OCI-LY1 (cell line): ENCODE measurements at regions not wholly inside any gene's neighbourhood (a gene's known extent, or its start where the extent isn't known, plus 50 kb on each side); places are given as distances from the start of the nearest gene placed in this dataset.

Experiments used
- H2AFZ ChIP-seq: fragments of 200-600 bp; sonication (generic), shearing (Covaris generic); 2 replicates; pipeline ENCODE4 v1.6.0; 2014; ENCODE audit warnings: antibody characterized with exemption, mild to moderate bottlenecking, low read length
- H3F3A ChIP-seq: fragments of 200-600 bp; sonication (generic), shearing (Covaris generic); 2 replicates; pipeline ENCODE4 v1.6.0; 2014; ENCODE audit warnings: mild to moderate bottlenecking, antibody characterized with exemption, low read length, moderate library complexity; ENCODE audit not compliant: insufficient read depth
- H3K27ac ChIP-seq: fragments of 200-600 bp; sonication (generic); 2 replicates; pipeline ENCODE4 v1.5.1; 2014; ENCODE audit warnings: low read length, mixed run types, mild to moderate bottlenecking, low read depth; ENCODE audit not compliant: poor library complexity, severe bottlenecking
- H3K27me3 ChIP-seq: fragments of 200-600 bp; sonication (generic); 2 replicates; pipeline ENCODE4 v1.6.0; 2014; ENCODE audit warnings: antibody characterized with exemption, mild to moderate bottlenecking, low read length, moderate library complexity; ENCODE audit not compliant: insufficient read depth
- H3K36me3 ChIP-seq: fragments of 200-600 bp; sonication (generic); 2 replicates; pipeline ENCODE4 v1.6.1; 2014; ENCODE audit warnings: mild to moderate bottlenecking, antibody characterized with exemption, low read length, moderate library complexity, mixed read lengths; ENCODE audit not compliant: insufficient read depth
- H3K4me1 ChIP-seq: fragments of 200-600 bp; sonication (generic); 2 replicates; pipeline ENCODE4 v1.5.1; 2014; ENCODE audit warnings: mild to moderate bottlenecking, low read length, moderate library complexity; ENCODE audit not compliant: insufficient read depth, severe bottlenecking
- H3K4me2 ChIP-seq: fragments of 200-600 bp; sonication (generic), shearing (Covaris generic); 2 replicates; pipeline ENCODE4 v1.6.1; 2014; ENCODE audit warnings: low read length
- H3K4me3 ChIP-seq: fragments of 200-600 bp; sonication (generic); 2 replicates; pipeline ENCODE4 v1.5.1; 2014; ENCODE audit warnings: low read length, low read depth, mild to moderate bottlenecking, mixed read lengths; ENCODE audit not compliant: poor library complexity, severe bottlenecking
- H3K79me2 ChIP-seq: fragments of 200-600 bp; shearing (Covaris generic); 2 replicates; pipeline ENCODE4 v1.6.1; 2016; ENCODE audit warnings: mixed run types, low read length, mixed read lengths; ENCODE audit not compliant: insufficient read depth
- H3K9ac ChIP-seq: fragments of 200-600 bp; sonication (generic), shearing (Covaris generic); 2 replicates; pipeline ENCODE4 v1.6.1; 2014; ENCODE audit warnings: mild to moderate bottlenecking, low read length, mixed read lengths
- H3K9me2 ChIP-seq: fragments of 200-600 bp; sonication (generic), shearing (Covaris generic); 2 replicates; pipeline ENCODE4 v1.6.1; 2014; ENCODE audit warnings: low read depth, mild to moderate bottlenecking, low read length, mixed read lengths
- H3K9me3 ChIP-seq: fragments of 200-600 bp; shearing (Covaris generic); 2 replicates; pipeline ENCODE4 v1.6.1; 2014; ENCODE audit warnings: low read length, mixed read lengths
- H4K20me1 ChIP-seq: fragments of 200-600 bp; sonication (generic), shearing (Covaris generic); 2 replicates; pipeline ENCODE4 v1.6.0; 2016; ENCODE audit warnings: mild to moderate bottlenecking, low read length; ENCODE audit not compliant: insufficient read depth
- CTCF ChIP-seq: fragments of 200-600 bp; sonication (generic), shearing (Covaris generic); IDR thresholded peaks from 2 replicates; pipeline ENCODE4 v1.5.1; 2017; ENCODE audit warnings: mild to moderate bottlenecking, antibody characterized with exemption, low read length, moderate library complexity, mixed read lengths
- EZH2 ChIP-seq: fragments of 200-600 bp; sonication (generic), shearing (Covaris generic); IDR thresholded peaks from 2 replicates; pipeline ENCODE4 v1.8.0; 2017; ENCODE audit warnings: borderline replicate concordance, mixed run types, mild to moderate bottlenecking, antibody characterized with exemption, low read length, moderate library complexity, mixed read lengths

- Histone ChIP-seq H3K79me2 (no peaks in the 10 kb centered on the region), H3K4me3 (no peak overlapping the region), H2AFZ (no peak overlapping the region), H3K4me2 (no peak overlapping the region), H3K36me3 (no peaks in the 10 kb centered on the region), H3K27ac (no peak overlapping the region), H3F3A (no peaks in the 10 kb centered on the region), H4K20me1 (no peaks in the 10 kb centered on the region), H3K27me3 (no peaks in the 10 kb centered on the region), H3K9ac (no peak overlapping the region), H3K9me2 (no peaks in the 10 kb centered on the region), H3K9me3 (no peaks in the 10 kb centered on the region), H3K4me1 (no peaks in the 10 kb centered on the region)
- no peak for TF ChIP-seq CTCF
- TF ChIP-seq EZH2: no peak
These were observed 123.2 kb upstream of the BANK1 start for GRCh38 chr4:101667348-101667747.

DNA sequence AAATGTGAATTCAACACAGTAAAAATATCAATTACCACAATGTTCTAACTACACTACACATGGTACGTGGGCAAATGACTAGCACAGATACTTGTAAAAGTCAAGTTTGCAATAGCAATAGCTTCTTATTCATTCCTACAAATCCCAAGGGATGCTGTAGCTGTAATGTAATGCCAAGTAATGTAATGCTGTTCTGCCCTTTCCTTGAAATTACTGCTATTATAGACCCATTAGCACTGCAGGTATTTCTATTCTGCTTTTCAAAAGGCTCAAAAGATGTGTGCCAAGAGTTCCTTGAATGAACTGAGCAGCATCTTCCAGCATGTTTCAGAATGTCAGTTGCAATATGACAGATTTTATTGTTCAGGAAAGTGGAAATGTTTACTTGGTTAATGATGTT, 129.9 kb upstream of the BANK1 start:
- Histone ChIP-seq H3K79me2 (no peaks in the 10 kb centered on the region), H3K4me3 (no peak overlapping the region), H3K27me3 (no peaks in the 10 kb centered on the region), H3K9me3 (no peaks in the 10 kb centered on the region), H3K9me2 (no peaks in the 10 kb centered on the region), H3K4me1 (no peaks in the 10 kb centered on the region), H2AFZ (no peak overlapping the region), H4K20me1 (no peaks in the 10 kb centered on the region), H3K4me2 (no peak overlapping the region), H3F3A (no peaks in the 10 kb centered on the region), H3K36me3 (no peaks in the 10 kb centered on the region), H3K27ac (no peak overlapping the region), H3K9ac (no peak overlapping the region)
- TF ChIP-seq EZH2 (no peak), CTCF (no peak)

DNA sequence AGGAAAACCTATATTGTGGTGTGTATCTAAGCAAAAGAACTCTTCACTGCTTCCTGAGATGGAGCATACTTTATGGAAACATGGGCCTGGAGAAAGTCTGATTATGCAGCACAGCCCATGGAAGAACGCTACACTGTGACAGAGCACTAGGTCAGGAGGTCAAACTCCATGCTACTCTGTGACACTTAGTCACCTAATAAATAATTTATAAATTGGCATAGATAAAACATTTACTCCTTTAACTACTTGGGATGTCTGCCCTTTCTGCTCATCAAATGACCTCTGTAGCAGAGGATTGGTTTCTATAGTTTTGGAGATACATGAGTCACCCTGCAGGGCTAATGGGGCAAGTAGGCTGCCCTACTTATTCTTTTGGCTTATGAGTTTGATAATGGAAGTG, 134.7 kb upstream of the BANK1 start:
- no peak overlapping the region for H2AFZ ChIP-seq
- H3F3A ChIP-seq: no peaks in the 10 kb centered on the region
- no peaks in the 10 kb centered on the region for H3K79me2 ChIP-seq
- no peak overlapping the region for H3K4me2 ChIP-seq
- H3K36me3 ChIP-seq: no peaks in the 10 kb centered on the region
- no peak for TF ChIP-seq EZH2
- TF ChIP-seq CTCF: no peak
- H3K27ac ChIP-seq: no peak overlapping the region
- no peak overlapping the region for H3K4me3 ChIP-seq
- no peaks in the 10 kb centered on the region for H4K20me1 ChIP-seq
- no peaks in the 10 kb centered on the region for H3K9me3 ChIP-seq
- H3K27me3 ChIP-seq: no peaks in the 10 kb centered on the region
- H3K4me1 ChIP-seq: no peaks in the 10 kb centered on the region
- H3K9me2 ChIP-seq: no peaks in the 10 kb centered on the region
- H3K9ac ChIP-seq: no peak overlapping the region

DNA sequence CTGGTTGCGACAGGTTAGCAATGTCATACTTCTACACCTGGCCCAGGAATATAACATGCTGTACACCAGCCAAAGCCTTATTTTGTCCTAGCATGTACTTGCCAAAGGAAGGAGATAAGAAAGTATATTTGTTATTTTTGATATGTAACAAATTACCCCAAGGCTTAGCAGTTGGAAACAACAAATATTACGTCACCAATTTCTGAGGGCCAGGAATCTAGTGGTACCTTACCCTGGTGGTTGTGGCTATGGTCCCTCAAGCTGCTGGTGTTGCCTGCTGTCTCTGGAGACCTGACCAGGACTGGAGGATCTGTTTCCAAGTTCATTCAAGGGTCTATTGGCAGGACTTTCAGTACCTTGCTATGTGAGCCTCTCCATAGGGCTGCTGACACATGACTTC, 135.5 kb upstream of the BANK1 start:
- H3K9me3 ChIP-seq: no peaks in the 10 kb centered on the region
- H3K9me2 ChIP-seq: no peaks in the 10 kb centered on the region
- H3K9ac ChIP-seq: no peak overlapping the region
- no peaks in the 10 kb centered on the region for H4K20me1 ChIP-seq
- H3K4me2 ChIP-seq: no peak overlapping the region
- H2AFZ ChIP-seq: no peak overlapping the region
- H3K4me1 ChIP-seq: no peaks in the 10 kb centered on the region
- no peaks in the 10 kb centered on the region for H3F3A ChIP-seq
- H3K79me2 ChIP-seq: no peaks in the 10 kb centered on the region
- no peaks in the 10 kb centered on the region for H3K27me3 ChIP-seq
- H3K36me3 ChIP-seq: no peaks in the 10 kb centered on the region
- H3K4me3 ChIP-seq: no peak overlapping the region
- TF ChIP-seq EZH2: no peak
- TF ChIP-seq CTCF: no peak
- no peak overlapping the region for H3K27ac ChIP-seq
